Non-pigmented ciliary epithelial cell (primary cell): ENCODE measurements at regions not wholly inside any gene's neighbourhood (a gene's known extent, or its start where the extent isn't known, plus 50 kb on each side); places are given as distances from the start of the nearest gene placed in this dataset.
"Not testable (repeated sequence)": the region's sequence is repeated elsewhere in the genome, so short reads cannot be mapped to it uniquely, and the experiment has no call there.

Source experiments
- DNase-seq: peaks from one replicate; pipeline ENCODE4 v3.0.0-alpha.2; 2010; ENCODE audit warnings: low read depth

GRCh38 chr14:49106741-49107667 is 479.2 kb downstream of the RPS29 start:
- no peak for DNase-seq

- DNase-seq: no peak
These were observed 480.2 kb downstream of the RPS29 start for GRCh38 chr14:49105956-49106355.

- no peak for DNase-seq
These were observed 480.7 kb downstream of the RPS29 start for GRCh38 chr14:49105512-49105911.

- no peak for DNase-seq
These were observed 493.8 kb downstream of the RPS29 start for GRCh38 chr14:49092345-49092744.

- no peak for DNase-seq
These were observed 497.1 kb downstream of the RPS29 start for GRCh38 chr14:49089107-49089506.

- not testable (repeated sequence) for DNase-seq
These were observed 512.9 kb downstream of the RPS29 start for GRCh38 chr14:49073292-49073691.

GRCh38 chr14:49058511-49058910 is 527.7 kb downstream of the RPS29 start:
- DNase-seq: no peak

- DNase-seq: no peak
These were observed 528.2 kb downstream of the RPS29 start for GRCh38 chr14:49057838-49058510.

- DNase-seq: no peak
These were observed 530.2 kb downstream of the RPS29 start for GRCh38 chr14:49056021-49056420.

GRCh38 chr14:49052521-49052920 is 533.7 kb downstream of the RPS29 start:
- no peak for DNase-seq

GRCh38 chr14:49051328-49052060 is 534.7 kb downstream of the RPS29 start:
- no peak for DNase-seq

- DNase-seq: no peak
These were observed 535.4 kb downstream of the RPS29 start for GRCh38 chr14:49050822-49051221.

- no peak for DNase-seq
These were observed 536.5 kb downstream of the RPS29 start for GRCh38 chr14:49049711-49050110.

GRCh38 chr14:49044981-49045380 is 541.2 kb downstream of the RPS29 start:
- no peak for DNase-seq

- no peak for DNase-seq
These were observed 549.1 kb downstream of the RPS29 start for GRCh38 chr14:49036984-49037516.

GRCh38 chr14:49036266-49036665 is 549.9 kb downstream of the RPS29 start:
- DNase-seq: no peak

- DNase-seq: no peak
These were observed 553.0 kb downstream of the RPS29 start for GRCh38 chr14:49033131-49033530.

- not testable (repeated sequence) for DNase-seq
These were observed 554.5 kb downstream of the RPS29 start for GRCh38 chr14:49031710-49032109.

GRCh38 chr14:49019467-49020115 is 566.6 kb downstream of the RPS29 start:
- DNase-seq: no peak

GRCh38 chr14:49017447-49017846 is 568.7 kb downstream of the RPS29 start:
- no peak for DNase-seq

- DNase-seq: no peak
These were observed 569.8 kb downstream of the RPS29 start for GRCh38 chr14:49016381-49016780.

- DNase-seq: no peak
These were observed 571.7 kb downstream of the RPS29 start for GRCh38 chr14:49014476-49014875.
